GM12875 (cell line): ENCODE measurements at regions not wholly inside any gene's neighbourhood (a gene's known extent, or its start where the extent isn't known, plus 50 kb on each side); places are given as distances from the start of the nearest gene placed in this dataset.

Experiments used
- H3K4me3 ChIP-seq: one replicate; pipeline ENCODE4 v1.5.1; 2011; ENCODE audit warnings: low read depth, low read length, control low read depth
- CTCF ChIP-seq: IDR thresholded peaks from 2 replicates; pipeline ENCODE4 v1.5.1; 2011; ENCODE audit warnings: low read depth, mild to moderate bottlenecking, control low read depth, inconsistent platforms, low read length, moderate library complexity, borderline replicate concordance; ENCODE audit not compliant: insufficient read depth

GRCh38 chr5:31100047-31100575 lies 93.4 kb upstream of the CDH6 start:
- TF ChIP-seq CTCF: no peak

GRCh38 chr5:31098811-31099210 lies 94.7 kb upstream of the CDH6 start:
- TF ChIP-seq CTCF: no peak
- H3K4me3 ChIP-seq: no peak overlapping the region

More at GRCh38 chr5:31100047-31100575, 93.4 kb upstream of the CDH6 start:
- no peak overlapping the region for H3K4me3 ChIP-seq

GRCh38 chr5:31097851-31098250 lies 95.6 kb upstream of the CDH6 start:
- H3K4me3 ChIP-seq: no peak overlapping the region
- TF ChIP-seq CTCF: no peak

GRCh38 chr5:31096238-31096865 lies 97.1 kb upstream of the CDH6 start:
- TF ChIP-seq CTCF: no peak
- no peak overlapping the region for H3K4me3 ChIP-seq

- no peak for TF ChIP-seq CTCF
- no peak overlapping the region for H3K4me3 ChIP-seq
Observed at GRCh38 chr5:31095796-31096195, 97.7 kb upstream of the CDH6 start.

- no peak overlapping the region for H3K4me3 ChIP-seq
- no peak for TF ChIP-seq CTCF
Observed at GRCh38 chr5:31091501-31091900, 102.0 kb upstream of the CDH6 start.

GRCh38 chr5:31090467-31090866 lies 103.0 kb upstream of the CDH6 start:
- no peak for TF ChIP-seq CTCF
- no peak overlapping the region for H3K4me3 ChIP-seq
